Loucy (cell line): ENCODE measurements at regions not wholly inside any gene's neighbourhood (a gene's known extent, or its start where the extent isn't known, plus 50 kb on each side); places are given as distances from the start of the nearest gene placed in this dataset.
A peak's percentile ranks its signal among the peaks of the same experiment; 100 is the strongest.

Experiments used
- H2AFZ ChIP-seq: fragments of 200-600 bp; sonication (generic); 2 replicates; pipeline ENCODE4 v1.6.0; 2016; ENCODE audit warnings: antibody characterized with exemption, mild to moderate bottlenecking, low read length, moderate library complexity
- H3F3A ChIP-seq: fragments of 200-600 bp; 2 replicates; pipeline ENCODE4 v1.6.0; 2016; ENCODE audit warnings: antibody characterized with exemption, low read depth, mild to moderate bottlenecking
- H3K27me3 ChIP-seq: fragments of 200-600 bp; sonication (generic); 2 replicates; pipeline ENCODE4 v1.6.1; 2014; ENCODE audit warnings: low read length, mild to moderate bottlenecking; ENCODE audit not compliant: insufficient read depth, poor library complexity, severe bottlenecking
- H3K36me3 ChIP-seq: fragments of 200-600 bp; sonication (generic); 2 replicates; pipeline ENCODE4 v1.6.1; 2016; ENCODE audit warnings: low read length; ENCODE audit not compliant: insufficient read depth
- H3K4me1 ChIP-seq: fragments of 200-600 bp; sonication (generic); 2 replicates; pipeline ENCODE4 v1.5.1; 2014; ENCODE audit warnings: low read length, mild to moderate bottlenecking; ENCODE audit not compliant: insufficient read depth, poor library complexity, severe bottlenecking
- H3K4me2 ChIP-seq: fragments of 200-600 bp; sonication (generic); 2 replicates; pipeline ENCODE4 v1.6.0; 2014; ENCODE audit warnings: antibody characterized with exemption, low read length, low read depth, mild to moderate bottlenecking; ENCODE audit not compliant: poor library complexity, severe bottlenecking
- H3K4me3 ChIP-seq: fragments of 200-600 bp; sonication (generic); 2 replicates; pipeline ENCODE4 v1.5.1; 2014; ENCODE audit warnings: low read length, mild to moderate bottlenecking, mixed read lengths; ENCODE audit not compliant: poor library complexity, severe bottlenecking
- H3K79me2 ChIP-seq: fragments of 200-600 bp; sonication (generic); 2 replicates; pipeline ENCODE4 v1.6.1; 2014; ENCODE audit warnings: low read length; ENCODE audit not compliant: insufficient read depth
- H3K9ac ChIP-seq: fragments of 200-600 bp; sonication (generic); 2 replicates; pipeline ENCODE4 v1.6.0; 2014; ENCODE audit warnings: mild to moderate bottlenecking, low read depth, low read length, moderate library complexity; ENCODE audit not compliant: poor library complexity, severe bottlenecking
- H3K9me2 ChIP-seq: fragments of 200-600 bp; sonication (generic); replicated peaks from 2 replicates; pipeline ENCODE4 v1.6.1; 2016; ENCODE audit warnings: low read depth, low read length, mixed read lengths
- H3K9me3 ChIP-seq: fragments of 200-600 bp; sonication (generic); 2 replicates; pipeline ENCODE4 v1.6.1; 2014; ENCODE audit warnings: mild to moderate bottlenecking, antibody characterized with exemption, low read length, low read depth; ENCODE audit not compliant: insufficient read depth
- H4K20me1 ChIP-seq: fragments of 200-600 bp; sonication (generic); 2 replicates; pipeline ENCODE4 v1.6.0; 2014; ENCODE audit warnings: antibody characterized with exemption, low read length, mild to moderate bottlenecking; ENCODE audit not compliant: insufficient read depth, poor library complexity, severe bottlenecking
- EZH2phosphoT487 ChIP-seq: fragments of 200-600 bp; IDR thresholded peaks from 2 replicates; pipeline ENCODE4 v1.6.1; 2018; ENCODE audit warnings: antibody characterized with exemption, mild to moderate bottlenecking, moderate library complexity, borderline replicate concordance
- TF ChIP-seq, protein P1 (sequence below): fragments of 200-600 bp; sonication (generic); conservative IDR thresholded peaks from 2 replicates; pipeline ENCODE4 v1.5.1; 2014; ENCODE audit warnings: mild to moderate bottlenecking, antibody characterized with exemption, low read length

- Histone ChIP-seq H3K4me2 (no peak overlapping the region), H3K9me3 (no peaks in the 10 kb centered on the region), H3K27me3 (no peaks in the 10 kb centered on the region), H3F3A (no peaks in the 10 kb centered on the region), H3K4me3 (no peak overlapping the region), H3K36me3 (no peaks in the 10 kb centered on the region), H3K9ac (no peak overlapping the region), H3K79me2 (no peaks in the 10 kb centered on the region), H3K4me1 (no peaks in the 10 kb centered on the region), H4K20me1 (no peaks in the 10 kb centered on the region), H3K9me2 (no peaks in the 10 kb centered on the region), H2AFZ (no peak overlapping the region)
- no peak for TF ChIP-seq EZH2phosphoT487
- TF ChIP-seq, protein P1, sequence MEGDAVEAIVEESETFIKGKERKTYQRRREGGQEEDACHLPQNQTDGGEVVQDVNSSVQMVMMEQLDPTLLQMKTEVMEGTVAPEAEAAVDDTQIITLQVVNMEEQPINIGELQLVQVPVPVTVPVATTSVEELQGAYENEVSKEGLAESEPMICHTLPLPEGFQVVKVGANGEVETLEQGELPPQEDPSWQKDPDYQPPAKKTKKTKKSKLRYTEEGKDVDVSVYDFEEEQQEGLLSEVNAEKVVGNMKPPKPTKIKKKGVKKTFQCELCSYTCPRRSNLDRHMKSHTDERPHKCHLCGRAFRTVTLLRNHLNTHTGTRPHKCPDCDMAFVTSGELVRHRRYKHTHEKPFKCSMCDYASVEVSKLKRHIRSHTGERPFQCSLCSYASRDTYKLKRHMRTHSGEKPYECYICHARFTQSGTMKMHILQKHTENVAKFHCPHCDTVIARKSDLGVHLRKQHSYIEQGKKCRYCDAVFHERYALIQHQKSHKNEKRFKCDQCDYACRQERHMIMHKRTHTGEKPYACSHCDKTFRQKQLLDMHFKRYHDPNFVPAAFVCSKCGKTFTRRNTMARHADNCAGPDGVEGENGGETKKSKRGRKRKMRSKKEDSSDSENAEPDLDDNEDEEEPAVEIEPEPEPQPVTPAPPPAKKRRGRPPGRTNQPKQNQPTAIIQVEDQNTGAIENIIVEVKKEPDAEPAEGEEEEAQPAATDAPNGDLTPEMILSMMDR: no peak
Observed at GRCh38 chr10:4070921-4071660, 286.1 kb upstream of the KLF6 start.

- H3K4me3 ChIP-seq: no peak overlapping the region
- no peaks in the 10 kb centered on the region for H4K20me1 ChIP-seq
- no peaks in the 10 kb centered on the region for H3K36me3 ChIP-seq
- no peak overlapping the region for H3K9ac ChIP-seq
- H3K4me1 ChIP-seq: no peaks in the 10 kb centered on the region
- H3K9me2 ChIP-seq: no peaks in the 10 kb centered on the region
- H3K27me3 ChIP-seq: no peaks in the 10 kb centered on the region
- no peaks in the 10 kb centered on the region for H3K9me3 ChIP-seq
- H3K4me2 ChIP-seq: no peak overlapping the region
- H2AFZ ChIP-seq: no peak overlapping the region
- TF ChIP-seq EZH2phosphoT487: no peak
- TF ChIP-seq, protein P1: no peak
- no peaks in the 10 kb centered on the region for H3F3A ChIP-seq
- no peaks in the 10 kb centered on the region for H3K79me2 ChIP-seq
Observed at GRCh38 chr10:4070184-4070583, 285.2 kb upstream of the KLF6 start.

GRCh38 chr10:4069491-4069890 is 284.5 kb upstream of the KLF6 start:
- no peaks in the 10 kb centered on the region for H3K27me3 ChIP-seq
- peak overlapping the region; percentile 15; the same call in 1 of the 2 replicates for H2AFZ ChIP-seq
- no peaks in the 10 kb centered on the region for H3K4me1 ChIP-seq
- no peaks in the 10 kb centered on the region for H3K36me3 ChIP-seq
- no peaks in the 10 kb centered on the region for H3F3A ChIP-seq
- no peaks in the 10 kb centered on the region for H3K9me2 ChIP-seq
- TF ChIP-seq EZH2phosphoT487: no peak
- TF ChIP-seq, protein P1: no peak
- H3K4me2 ChIP-seq: no peak overlapping the region
- no peaks in the 10 kb centered on the region for H3K79me2 ChIP-seq
- H3K9me3 ChIP-seq: no peaks in the 10 kb centered on the region
- H3K4me3 ChIP-seq: no peak overlapping the region
- H3K9ac ChIP-seq: no peak overlapping the region
- H4K20me1 ChIP-seq: no peaks in the 10 kb centered on the region
